ENCODE measurements at regions not wholly inside any gene's neighbourhood (a gene's known extent, or its start where the extent isn't known, plus 50 kb on each side); places are given as distances from the start of the nearest gene placed in this dataset.

- no peaks in the 10 kb centered on the region for H3K36me3 ChIP-seq (ENCODE audit: low read depth, low read length)
- H3K79me2 ChIP-seq (ENCODE audit: low read length) = no peaks in the 10 kb centered on the region
- ChIA-PET POLR2A (ENCODE audit: unreplicated experiment) (no interaction called here), CTCF (no interaction called here)
- no peak overlapping the region for H3K27ac ChIP-seq (ENCODE audit: low read length)
- no peaks in the 10 kb centered on the region for H3K9me3 ChIP-seq (ENCODE audit: low read length)
- H3K4me1 ChIP-seq (ENCODE audit: insufficient read depth, low read length) = no peaks in the 10 kb centered on the region
- no peaks in the 10 kb centered on the region for H3K27me3 ChIP-seq (ENCODE audit: low read length)
- H4K20me1 ChIP-seq (ENCODE audit: low read length) = no peaks in the 10 kb centered on the region
- H3K9me2 ChIP-seq (replicated peaks; ENCODE audit: low read length) = no peaks in the 10 kb centered on the region
- H3K9ac ChIP-seq (ENCODE audit: low read length) = no peak overlapping the region
- no peak overlapping the region for H3K4me3 ChIP-seq (ENCODE audit: low read length)
- BruUV-seq (replicated peaks) = no TSS peak
- no peaks in the 10 kb centered on the region for H3F3A ChIP-seq (ENCODE audit: low read length, unreplicated experiment)
- no peak overlapping the region for H3K4me2 ChIP-seq (ENCODE audit: low read length)
- intact Hi-C loops (cut with micrococcal nuclease) = no loop called here
- no peak for TF ChIP-seq EZH2 (IDR thresholded peaks at IDR 0.05; ENCODE audit: low read length, unreplicated experiment)
- TF ChIP-seq CTCF (conservative IDR thresholded peaks at IDR 0.05; ENCODE audit: low read depth, low read length) = no peak
- no peak for TF ChIP-seq EZH2phosphoT487 (IDR thresholded peaks at IDR 0.05; ENCODE audit: borderline replicate concordance, low read length)
- no peak for DNase-seq
- no peak overlapping the region for H2AFZ ChIP-seq (ENCODE audit: low read length)
- no peak for ATAC-seq
These were observed 236.2 kb upstream of the PITRM1 start for GRCh38 chr10:3408603-3409365.

DNA sequence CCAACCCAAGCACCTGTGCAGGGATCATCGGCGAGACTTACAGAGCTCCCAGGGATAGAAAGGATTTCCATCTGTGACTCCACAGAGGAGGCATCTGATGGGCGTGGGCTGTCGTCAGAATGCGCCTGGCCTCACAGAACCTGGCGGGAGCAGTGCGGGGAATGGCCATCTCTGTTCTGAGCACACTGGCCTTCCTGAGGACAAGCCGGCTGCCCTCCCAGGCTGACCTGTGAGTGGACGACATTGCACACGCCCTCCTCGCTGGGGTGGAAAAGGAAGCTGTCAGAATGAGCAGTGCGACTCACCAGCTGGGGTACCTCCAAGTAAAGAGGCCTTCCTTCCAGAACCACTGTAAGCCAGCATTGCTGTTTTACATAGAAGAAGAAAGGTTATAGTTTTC is 234.6 kb upstream of the PITRM1 start:
- intact Hi-C loops (cut with micrococcal nuclease) = no loop called here
- Histone ChIP-seq H3K9ac (ENCODE audit: low read length) (no peak overlapping the region), H4K20me1 (ENCODE audit: low read length) (no peaks in the 10 kb centered on the region), H3K4me3 (ENCODE audit: low read length) (no peak overlapping the region), H3K9me3 (ENCODE audit: low read length) (no peaks in the 10 kb centered on the region), H3F3A (ENCODE audit: low read length, unreplicated experiment) (no peaks in the 10 kb centered on the region), H3K27me3 (ENCODE audit: low read length) (no peaks in the 10 kb centered on the region), H2AFZ (ENCODE audit: low read length) (no peak overlapping the region), H3K4me1 (ENCODE audit: insufficient read depth, low read length) (no peaks in the 10 kb centered on the region), H3K4me2 (ENCODE audit: low read length) (no peak overlapping the region), H3K27ac (ENCODE audit: low read length) (no peak overlapping the region), H3K9me2 (replicated peaks; ENCODE audit: low read length) (no peaks in the 10 kb centered on the region), H3K36me3 (ENCODE audit: low read depth, low read length) (no peaks in the 10 kb centered on the region), H3K79me2 (ENCODE audit: low read length) (no peaks in the 10 kb centered on the region)
- BruUV-seq (replicated peaks) = no TSS peak
- TF ChIP-seq EZH2phosphoT487 (IDR thresholded peaks at IDR 0.05; ENCODE audit: borderline replicate concordance, low read length) (no peak), CTCF (conservative IDR thresholded peaks at IDR 0.05; ENCODE audit: low read depth, low read length) (no peak), EZH2 (IDR thresholded peaks at IDR 0.05; ENCODE audit: low read length, unreplicated experiment) (no peak)
- ChIA-PET POLR2A (ENCODE audit: unreplicated experiment) (no interaction called here), CTCF (no interaction called here)
- ATAC-seq = peak; percentile 75
- DNase-seq = no peak

DNA sequence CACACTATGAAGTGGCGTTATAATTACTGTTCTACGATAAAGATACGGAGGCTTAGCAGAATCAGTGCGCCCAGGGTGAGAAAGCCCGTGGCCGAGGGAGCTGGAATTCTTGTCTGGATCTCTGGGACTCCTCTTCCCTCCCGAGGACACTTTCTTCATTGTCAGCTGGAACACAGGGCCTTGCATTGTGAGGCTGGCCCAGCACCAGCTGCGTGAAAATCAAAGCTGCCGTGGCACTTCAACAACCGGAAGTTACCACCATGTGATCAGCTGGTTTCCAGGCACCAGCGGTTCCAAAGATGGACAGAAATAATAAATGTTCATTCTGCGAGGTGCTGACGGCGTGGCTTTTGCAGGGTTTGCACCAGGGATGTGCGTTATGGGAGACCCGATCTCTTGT is 234.0 kb upstream of the PITRM1 start:
- no peak overlapping the region for H3K9ac ChIP-seq (ENCODE audit: low read length)
- H3F3A ChIP-seq (ENCODE audit: low read length, unreplicated experiment) = no peaks in the 10 kb centered on the region
- DNase-seq (no peak), ATAC-seq (no peak)
- no peaks in the 10 kb centered on the region for H4K20me1 ChIP-seq (ENCODE audit: low read length)
- H3K27ac ChIP-seq (ENCODE audit: low read length) = no peak overlapping the region
- no TSS peak for BruUV-seq (replicated peaks)
- H3K4me2 ChIP-seq (ENCODE audit: low read length) = no peak overlapping the region
- H3K4me1 ChIP-seq (ENCODE audit: insufficient read depth, low read length) = peaks cover 4% of the 10 kb centered on the region; the same call in 1 of the 2 replicates
- no peaks in the 10 kb centered on the region for H3K9me3 ChIP-seq (ENCODE audit: low read length)
- ChIA-PET POLR2A (ENCODE audit: unreplicated experiment) (no interaction called here), CTCF (no interaction called here)
- H3K9me2 ChIP-seq (replicated peaks; ENCODE audit: low read length) = no peaks in the 10 kb centered on the region
- intact Hi-C loops (cut with micrococcal nuclease) = no loop called here
- no peaks in the 10 kb centered on the region for H3K36me3 ChIP-seq (ENCODE audit: low read depth, low read length)
- H3K79me2 ChIP-seq (ENCODE audit: low read length) = no peaks in the 10 kb centered on the region
- H3K27me3 ChIP-seq (ENCODE audit: low read length) = no peaks in the 10 kb centered on the region
- no peak for TF ChIP-seq EZH2 (IDR thresholded peaks at IDR 0.05; ENCODE audit: low read length, unreplicated experiment)
- no peak for TF ChIP-seq EZH2phosphoT487 (IDR thresholded peaks at IDR 0.05; ENCODE audit: borderline replicate concordance, low read length)
- no peak for TF ChIP-seq CTCF (conservative IDR thresholded peaks at IDR 0.05; ENCODE audit: low read depth, low read length)
- no peak overlapping the region for H3K4me3 ChIP-seq (ENCODE audit: low read length)
- no peak overlapping the region for H2AFZ ChIP-seq (ENCODE audit: low read length)

Data from PC-3 (cell line).